HepG2 (cell line): ENCODE measurements at regions not wholly inside any gene's neighbourhood (a gene's known extent, or its start where the extent isn't known, plus 50 kb on each side); places are given as distances from the start of the nearest gene placed in this dataset.

Experiments
- AKAP8 ChIP-seq: sonication (generic); formaldehyde crosslinking; IDR thresholded peaks from 2 replicates; pipeline ENCODE4 v1.5.1; 2020; ENCODE audit warnings: mild to moderate bottlenecking, missing genetic modification reagents
- ARNT ChIP-seq: fragments of 450-650 bp; IDR thresholded peaks from 2 replicates; pipeline ENCODE4 v1.6.1; 2017
- ASH2L ChIP-seq: fragments of 300-600, 200-600 bp; sonication (generic); IDR thresholded peaks from 2 replicates; pipeline ENCODE4 v1.7.0; 2017; ENCODE audit warnings: low read depth, mild to moderate bottlenecking, moderate library complexity, mixed read lengths, low read length; ENCODE audit not compliant: insufficient read length
- BCLAF1 ChIP-seq: fragments of 450-650 bp; IDR thresholded peaks from 2 replicates; pipeline ENCODE4 v1.6.1; 2017; ENCODE audit warnings: mild to moderate bottlenecking
- GTF2F1 ChIP-seq: fragments of 150-350 bp; IDR thresholded peaks from 2 replicates; pipeline ENCODE4 v1.6.1; 2014; ENCODE audit warnings: low read length
- GTF3A ChIP-seq: sonication (generic); formaldehyde crosslinking; conservative IDR thresholded peaks from 2 replicates; pipeline ENCODE4 v1.4.0; 2020; ENCODE audit warnings: mild to moderate bottlenecking, missing genetic modification reagents
- KDM4B ChIP-seq: sonication (generic); formaldehyde crosslinking; IDR thresholded peaks from 2 replicates; pipeline ENCODE4 v1.4.0; 2020; ENCODE audit warnings: missing genetic modification reagents
- KLF9 ChIP-seq: IDR thresholded peaks from 2 replicates; pipeline ENCODE4 v1.6.1; 2016; ENCODE audit warnings: low read depth
- MIER3 ChIP-seq: IDR thresholded peaks from 2 replicates; pipeline ENCODE4 v1.6.1; 2016; ENCODE audit warnings: missing compliant biosample characterization, borderline replicate concordance
- MTA3 ChIP-seq: sonication (generic); formaldehyde crosslinking; IDR thresholded peaks from 2 replicates; pipeline ENCODE4 v1.4.0; 2020; ENCODE audit warnings: missing genetic modification reagents
- NAIF1 ChIP-seq: sonication (generic); formaldehyde crosslinking; IDR thresholded peaks from 2 replicates; pipeline ENCODE4 v1.5.0; 2020; ENCODE audit warnings: mild to moderate bottlenecking, missing genetic modification reagents, borderline replicate concordance
- NFYC ChIP-seq: IDR thresholded peaks from 2 replicates; pipeline ENCODE4 v1.6.1; 2016; ENCODE audit warnings: missing genetic modification reagents, missing compliant biosample characterization
- PAWR ChIP-seq: sonication (generic); formaldehyde crosslinking; IDR thresholded peaks from 2 replicates; pipeline ENCODE4 v1.4.0; 2020; ENCODE audit warnings: missing genetic modification reagents, mild to moderate bottlenecking, borderline replicate concordance
- POLR2A ChIP-seq, 2 experiments: IDR thresholded peaks; 2 replicates each; pipeline ENCODE4 v1.6.1; 2011; ENCODE audit warnings: low read depth in 2 of 2, low read length in 2 of 2, mild to moderate bottlenecking in 1 of 2, moderate library complexity in 1 of 2; ENCODE audit not compliant: insufficient read depth in 1 of 2
- SKI ChIP-seq: fragments of 450-650 bp; IDR thresholded peaks from one replicate; pipeline ENCODE4 v1.6.1; 2018; ENCODE audit warnings: mild to moderate bottlenecking; ENCODE audit not compliant: partially characterized antibody
- SMC3 ChIP-seq: IDR thresholded peaks from 2 replicates; pipeline ENCODE4 v1.6.1; 2011; ENCODE audit warnings: low read length, improper control_type of control experiment
- SMYD3 ChIP-seq: sonication (generic); formaldehyde crosslinking; IDR thresholded peaks from 2 replicates; pipeline ENCODE4 v1.8.1; 2023; ENCODE audit warnings: mild to moderate bottlenecking, missing genetic modification reagents
- ZNF180 ChIP-seq: sonication (generic); formaldehyde crosslinking; IDR thresholded peaks from 2 replicates; pipeline ENCODE4 v1.4.0; 2020; ENCODE audit warnings: low read depth, missing genetic modification reagents, borderline replicate concordance
- ZNF274 ChIP-seq: sonication (generic); formaldehyde crosslinking; IDR thresholded peaks from 2 replicates; pipeline ENCODE4 v1.5.1; 2020; ENCODE audit warnings: mild to moderate bottlenecking, missing genetic modification reagents
- ZNF549 ChIP-seq: sonication (generic); formaldehyde crosslinking; IDR thresholded peaks from 2 replicates; pipeline ENCODE4 v1.5.0; 2020; ENCODE audit warnings: missing genetic modification reagents
- ZNF556 ChIP-seq: sonication (generic); formaldehyde crosslinking; IDR thresholded peaks from 2 replicates; pipeline ENCODE4 v1.4.0; 2020; ENCODE audit warnings: mild to moderate bottlenecking, missing genetic modification reagents, borderline replicate concordance
- ZNF576 ChIP-seq: sonication (generic); formaldehyde crosslinking; IDR thresholded peaks from 2 replicates; pipeline ENCODE4 v1.4.0; 2020; ENCODE audit warnings: mild to moderate bottlenecking, missing genetic modification reagents
- TF ChIP-seq, protein P1 (sequence below): sonication (generic); formaldehyde crosslinking; IDR thresholded peaks from 2 replicates; pipeline ENCODE4 v1.5.0; 2020; ENCODE audit warnings: mild to moderate bottlenecking, missing genetic modification reagents
- TF ChIP-seq, protein P2 (sequence below): sonication (generic); formaldehyde crosslinking; IDR thresholded peaks from 2 replicates; pipeline ENCODE4 v1.8.1; 2023; ENCODE audit warnings: mild to moderate bottlenecking, moderate library complexity, missing genetic modification reagents

- TF ChIP-seq ZNF576 (CRISPR knock-in tag) (no peak), ZNF274 (CRISPR knock-in tag) (no peak), NAIF1 (CRISPR knock-in tag) (peak; percentile 90), SMC3 (peak; percentile 77), ZNF180 (no peak), PAWR (CRISPR knock-in tag) (no peak), AKAP8 (CRISPR knock-in tag) (peak; percentile 92), KLF9 (CRISPR knock-in tag) (peak; percentile 85; the same call in 1 of the 2 replicates), POLR2A (IDR thresholded peaks at IDR 0.05; ENCODE audit: insufficient read depth in 1 of 2, low read depth in 2 of 2, low read length in 2 of 2) (peak in 1 of 2 experiments; percentile 52; a peak in 2 of 4 replicates), KDM4B (CRISPR knock-in tag) (peak; percentile 95), GTF3A (CRISPR knock-in tag) (no peak), SMYD3 (CRISPR knock-in tag) (peak; percentile 94), NFYC (CRISPR knock-in tag) (peak; percentile 41), ZNF556 (CRISPR knock-in tag) (peak; percentile 40; the same call in 1 of the 2 replicates), ASH2L (peak; percentile 90), MTA3 (CRISPR knock-in tag) (no peak), ZNF549 (CRISPR knock-in tag) (no peak), GTF2F1 (peak; percentile 45; the same call in 1 of the 2 replicates), SKI (peak; percentile 98), BCLAF1 (no peak), ARNT (no peak), MIER3 (CRISPR knock-in tag) (peak; percentile 99)
- TF ChIP-seq, protein P1, sequence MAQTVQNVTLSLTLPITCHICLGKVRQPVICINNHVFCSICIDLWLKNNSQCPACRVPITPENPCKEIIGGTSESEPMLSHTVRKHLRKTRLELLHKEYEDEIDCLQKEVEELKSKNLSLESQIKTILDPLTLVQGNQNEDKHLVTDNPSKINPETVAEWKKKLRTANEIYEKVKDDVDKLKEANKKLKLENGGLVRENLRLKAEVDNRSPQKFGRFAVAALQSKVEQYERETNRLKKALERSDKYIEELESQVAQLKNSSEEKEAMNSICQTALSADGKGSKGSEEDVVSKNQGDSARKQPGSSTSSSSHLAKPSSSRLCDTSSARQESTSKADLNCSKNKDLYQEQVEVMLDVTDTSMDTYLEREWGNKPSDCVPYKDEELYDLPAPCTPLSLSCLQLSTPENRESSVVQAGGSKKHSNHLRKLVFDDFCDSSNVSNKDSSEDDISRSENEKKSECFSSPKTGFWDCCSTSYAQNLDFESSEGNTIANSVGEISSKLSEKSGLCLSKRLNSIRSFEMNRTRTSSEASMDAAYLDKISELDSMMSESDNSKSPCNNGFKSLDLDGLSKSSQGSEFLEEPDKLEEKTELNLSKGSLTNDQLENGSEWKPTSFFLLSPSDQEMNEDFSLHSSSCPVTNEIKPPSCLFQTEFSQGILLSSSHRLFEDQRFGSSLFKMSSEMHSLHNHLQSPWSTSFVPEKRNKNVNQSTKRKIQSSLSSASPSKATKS (CRISPR knock-in tag) = 0 out of 2 replicates have a peak, but pooled peaks have one; percentile 82
- TF ChIP-seq, protein P2, sequence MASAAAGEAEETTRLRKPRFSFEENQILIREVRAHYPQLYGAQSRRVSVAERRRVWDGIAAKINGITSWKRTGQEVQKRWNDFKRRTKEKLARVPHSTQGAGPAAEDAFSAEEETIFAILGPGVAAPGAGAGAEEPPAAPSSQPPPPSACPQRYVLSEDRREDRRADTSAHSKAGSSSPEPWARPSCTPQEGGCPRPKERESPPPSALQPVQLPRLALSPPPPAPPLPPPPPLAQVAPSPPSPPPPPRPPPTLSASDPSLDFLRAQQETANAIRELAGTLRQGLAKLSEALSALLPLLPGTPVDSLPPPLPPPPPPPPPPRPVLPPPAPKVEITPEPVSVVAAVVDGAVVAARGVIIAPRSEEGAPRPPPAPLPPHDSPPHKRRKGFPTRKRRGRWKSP = peak; percentile 92
Measured at GRCh38 chr4:123478859-123479345, 82.3 kb downstream of the SPRY1 start (continued).
